NCI-H1417 (cell line): ENCODE measurements at regions not wholly inside any gene's neighbourhood (a gene's known extent, or its start where the extent isn't known, plus 50 kb on each side); places are given as distances from the start of the nearest gene placed in this dataset.

Experiments used
- DNase-seq, 3 experiments: peaks; one replicate each; lab custom pipeline; 2025; lab: John Stamatoyannopoulos, UW

- no peak for DNase-seq
These were observed 78.0 kb upstream of the CTLA4 start for GRCh38 chr2:203789618-203790017.

- DNase-seq: no peak
These were observed 77.3 kb upstream of the CTLA4 start for GRCh38 chr2:203790134-203790852.

GRCh38 chr2:203796248-203797010 lies 71.1 kb upstream of the CTLA4 start:
- DNase-seq: no peak

GRCh38 chr2:203797276-203797675 lies 70.3 kb upstream of the CTLA4 start:
- no peak for DNase-seq

- DNase-seq: no peak
These were observed 69.9 kb upstream of the CTLA4 start for GRCh38 chr2:203797712-203798111.

- no peak for DNase-seq
These were observed 69.1 kb upstream of the CTLA4 start for GRCh38 chr2:203798296-203799087.

GRCh38 chr2:203799908-203800307 lies 67.7 kb upstream of the CTLA4 start:
- DNase-seq: no peak

GRCh38 chr2:203800783-203801182 lies 66.8 kb upstream of the CTLA4 start:
- no peak for DNase-seq

- DNase-seq: no peak
These were observed 65.1 kb upstream of the CTLA4 start for GRCh38 chr2:203802342-203803052.

GRCh38 chr2:203803053-203803429 lies 64.5 kb upstream of the CTLA4 start:
- DNase-seq: no peak

GRCh38 chr2:203804070-203804469 lies 63.5 kb upstream of the CTLA4 start:
- peak in 1 of 3 experiments; percentile 10 for DNase-seq

GRCh38 chr2:203804764-203805485 lies 62.6 kb upstream of the CTLA4 start:
- no peak for DNase-seq

- DNase-seq: no peak
These were observed 62.1 kb upstream of the CTLA4 start for GRCh38 chr2:203805486-203805838.

- no peak for DNase-seq
These were observed 60.8 kb upstream of the CTLA4 start for GRCh38 chr2:203806761-203807160.

GRCh38 chr2:203808046-203808750 lies 59.4 kb upstream of the CTLA4 start:
- no peak for DNase-seq

- DNase-seq: no peak
These were observed 58.5 kb upstream of the CTLA4 start for GRCh38 chr2:203809084-203809521.

- DNase-seq: no peak
These were observed 57.5 kb upstream of the CTLA4 start for GRCh38 chr2:203809991-203810510.

- DNase-seq: no peak
These were observed 55.9 kb upstream of the CTLA4 start for GRCh38 chr2:203811491-203812221.

GRCh38 chr2:203812294-203813221 lies 55.0 kb upstream of the CTLA4 start:
- DNase-seq: no peak
